Activated T-cell treated with anti-CD3 and anti-CD28 coated beads for 24 hours (primary cell): ENCODE measurements at regions not wholly inside any gene's neighbourhood (a gene's known extent, or its start where the extent isn't known, plus 50 kb on each side); places are given as distances from the start of the nearest gene placed in this dataset.

Experiments used
- DNase-seq: peaks from one replicate; pipeline ENCODE4 v3.0.0-alpha.2; 2020; ENCODE audit warnings: low read depth

DNA sequence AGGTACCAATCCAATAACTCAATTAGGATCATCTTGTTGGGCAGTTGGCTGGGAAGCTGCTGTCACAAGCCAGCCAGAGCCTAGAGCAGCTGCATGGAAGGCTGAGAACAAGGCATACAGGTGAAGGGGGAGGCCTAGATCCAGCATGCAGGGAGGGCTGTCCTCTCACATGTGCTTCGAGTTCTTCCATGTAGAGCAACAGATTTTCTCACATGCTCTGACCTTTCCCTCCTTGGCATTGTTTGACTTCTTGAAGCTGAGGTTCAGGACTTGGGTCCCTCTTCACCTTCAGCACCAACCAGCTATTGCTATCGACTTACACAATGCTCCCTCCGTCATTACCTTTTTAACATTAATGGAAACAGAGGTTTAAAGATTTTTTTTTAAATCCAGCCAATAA lies 257.7 kb downstream of the ATG4C start:
- no peak for DNase-seq

DNA sequence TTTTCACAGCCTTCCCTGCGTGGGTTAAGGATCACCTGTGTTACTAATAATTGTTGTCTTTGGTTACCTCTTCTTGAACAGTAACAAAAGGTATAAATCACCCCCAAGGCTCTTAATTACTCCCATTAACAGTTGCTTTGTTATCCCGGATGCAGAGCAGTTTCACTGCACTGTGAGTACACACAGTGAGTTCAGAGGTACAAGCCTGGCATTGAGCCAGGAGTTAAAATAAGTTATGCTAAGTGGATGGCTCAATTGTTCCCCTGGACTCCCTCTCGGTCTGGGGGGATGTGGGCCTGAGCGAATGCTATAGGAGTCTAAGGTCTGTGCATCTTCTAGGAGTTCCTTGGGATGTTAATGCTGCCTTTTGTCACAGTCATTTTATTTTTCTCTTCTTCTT lies 258.3 kb downstream of the ATG4C start:
- DNase-seq = no peak

DNA sequence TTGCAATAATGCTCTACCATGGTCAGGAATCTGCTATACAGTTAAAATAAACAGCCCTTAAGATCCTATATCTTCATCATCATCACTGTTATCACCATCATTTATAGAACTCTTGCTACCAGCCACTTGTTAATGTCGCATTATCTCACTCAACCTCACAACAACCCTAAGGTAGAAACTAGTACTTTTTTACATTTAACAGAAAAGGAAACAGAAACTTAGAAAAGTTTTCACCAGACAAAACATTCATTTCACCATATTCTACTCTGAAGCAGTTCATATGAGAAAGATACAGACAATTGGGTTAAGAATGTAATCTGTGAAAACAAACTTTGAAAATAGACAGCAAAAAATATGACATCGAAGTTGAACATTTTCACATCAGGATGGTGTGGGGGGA lies 262.6 kb downstream of the ATG4C start:
- DNase-seq = no peak

GRCh38 chr1:63049135-63049534 lies 265.2 kb downstream of the ATG4C start:
- no peak for DNase-seq

DNA sequence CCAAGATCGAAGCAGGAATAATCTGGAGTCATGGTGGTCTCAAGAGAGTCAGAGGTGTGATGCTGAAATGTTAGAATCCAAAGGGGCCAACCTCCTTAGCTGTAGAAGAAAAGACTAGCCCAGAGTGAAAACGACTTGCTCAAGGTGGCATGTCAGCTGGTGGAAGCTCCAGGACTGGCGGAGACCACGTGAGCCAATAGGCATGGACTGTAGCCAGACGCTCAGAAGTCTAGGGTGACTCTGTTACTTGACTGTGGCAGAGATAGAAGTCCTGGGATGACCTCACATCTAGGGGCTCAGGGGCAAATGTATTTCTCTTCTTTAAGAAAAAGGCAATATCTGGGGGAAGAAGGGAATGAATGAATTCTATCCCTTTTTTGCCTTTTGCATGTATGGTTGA lies 267.4 kb downstream of the ATG4C start:
- no peak for DNase-seq

DNA sequence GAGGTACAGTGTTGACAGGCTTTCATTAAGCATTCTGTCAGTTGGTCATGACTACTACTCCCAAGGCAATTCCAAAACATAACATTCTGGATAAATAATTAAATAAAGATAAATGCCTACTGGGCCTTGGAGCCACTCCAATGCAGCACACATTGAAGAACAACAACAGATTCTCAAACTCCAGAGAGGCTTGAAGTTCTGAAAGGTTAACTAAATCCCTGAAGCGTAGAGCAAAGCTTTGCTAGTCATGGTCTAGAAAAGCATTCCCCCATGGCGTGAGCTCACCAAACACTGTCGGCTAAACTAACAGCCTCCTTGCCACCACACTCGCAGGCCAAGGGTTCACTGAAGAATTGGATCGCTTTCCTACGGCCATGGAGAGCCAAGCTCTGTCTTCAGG lies 268.0 kb downstream of the ATG4C start:
- DNase-seq = no peak

- DNase-seq = no peak
Observed at GRCh38 chr1:63054184-63054583, 268.2 kb upstream of the FOXD3 start.

- no peak for DNase-seq
Observed at GRCh38 chr1:63063367-63063766, 259.0 kb upstream of the FOXD3 start.

GRCh38 chr1:63064135-63064534 lies 258.2 kb upstream of the FOXD3 start:
- DNase-seq = no peak

- DNase-seq = no peak
Observed at GRCh38 chr1:63068626-63069025, 253.7 kb upstream of the FOXD3 start.

- DNase-seq = no peak
Observed at GRCh38 chr1:63069214-63069613, 253.2 kb upstream of the FOXD3 start.

- DNase-seq = no peak
Observed at GRCh38 chr1:63073309-63074306, 248.8 kb upstream of the FOXD3 start.

GRCh38 chr1:63074321-63074720 lies 248.0 kb upstream of the FOXD3 start:
- DNase-seq = no peak

- DNase-seq = no peak
Observed at GRCh38 chr1:63082766-63083165, 239.6 kb upstream of the FOXD3 start.

DNA sequence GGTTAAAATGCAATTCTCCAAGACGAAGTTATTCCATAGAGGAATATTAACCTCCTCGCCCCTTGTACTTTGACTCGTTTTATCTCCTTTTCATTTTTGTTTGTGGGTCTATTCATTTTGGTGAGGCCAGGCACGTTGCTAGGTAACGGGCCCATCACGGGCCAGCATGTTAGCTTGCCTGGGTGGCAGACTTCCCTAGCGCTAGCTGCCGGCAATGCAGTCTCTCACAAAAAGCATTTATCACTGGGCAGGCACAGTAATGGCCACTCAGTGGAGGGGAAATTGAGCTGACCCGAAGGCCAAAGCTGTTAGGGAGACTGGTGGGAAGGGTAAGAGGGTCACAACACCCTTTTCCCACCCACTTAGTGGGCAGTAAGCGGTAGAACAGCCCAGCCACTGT lies 234.4 kb upstream of the FOXD3 start:
- DNase-seq = no peak

GRCh38 chr1:63099188-63099587 lies 223.2 kb upstream of the FOXD3 start:
- no peak for DNase-seq

- DNase-seq = no peak
Observed at GRCh38 chr1:63101336-63101735, 221.0 kb upstream of the FOXD3 start.

GRCh38 chr1:63103682-63104081 lies 218.7 kb upstream of the FOXD3 start:
- DNase-seq = no peak

GRCh38 chr1:63107066-63107465 lies 215.3 kb upstream of the FOXD3 start:
- no peak for DNase-seq

- DNase-seq = no peak
Observed at GRCh38 chr1:63108206-63108605, 214.2 kb upstream of the FOXD3 start.

GRCh38 chr1:63112155-63112900 lies 210.0 kb upstream of the FOXD3 start:
- no peak for DNase-seq

DNA sequence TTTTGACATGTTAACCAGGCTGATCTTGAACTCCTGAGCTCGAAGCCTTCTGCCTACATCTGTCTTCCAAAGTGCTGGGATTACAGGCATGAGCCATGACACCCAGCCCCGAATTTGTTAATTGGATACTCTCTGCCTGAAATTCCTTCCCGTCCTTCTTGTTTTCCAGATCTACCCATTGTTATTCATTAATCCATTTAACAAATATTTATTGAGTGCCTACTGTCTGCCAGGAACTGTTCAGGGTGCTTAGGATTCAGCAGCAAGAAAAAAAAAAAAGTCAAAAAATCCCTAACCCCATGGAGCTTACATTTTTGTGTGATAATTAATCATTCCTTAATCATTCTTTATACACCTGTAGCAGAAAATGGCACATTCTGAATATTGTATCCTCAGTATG lies 206.8 kb upstream of the FOXD3 start:
- no peak for DNase-seq

- DNase-seq = no peak
Observed at GRCh38 chr1:63116016-63116415, 206.4 kb upstream of the FOXD3 start.
